DMS153 (cell line): ENCODE measurements at regions not wholly inside any gene's neighbourhood (a gene's known extent, or its start where the extent isn't known, plus 50 kb on each side); places are given as distances from the start of the nearest gene placed in this dataset.
A peak's percentile ranks its signal among the peaks of the same experiment; 100 is the strongest.
"Not testable (repeated sequence)": the region's sequence is repeated elsewhere in the genome, so short reads cannot be mapped to it uniquely, and the experiment has no call there.

Source experiments
- DNase-seq: peaks from one replicate; lab custom pipeline; 2025; lab: John Stamatoyannopoulos, UW

GRCh38 chr6:112651239-112651638 lies 304.1 kb downstream of the RFPL4B start:
- DNase-seq = no peak

DNA sequence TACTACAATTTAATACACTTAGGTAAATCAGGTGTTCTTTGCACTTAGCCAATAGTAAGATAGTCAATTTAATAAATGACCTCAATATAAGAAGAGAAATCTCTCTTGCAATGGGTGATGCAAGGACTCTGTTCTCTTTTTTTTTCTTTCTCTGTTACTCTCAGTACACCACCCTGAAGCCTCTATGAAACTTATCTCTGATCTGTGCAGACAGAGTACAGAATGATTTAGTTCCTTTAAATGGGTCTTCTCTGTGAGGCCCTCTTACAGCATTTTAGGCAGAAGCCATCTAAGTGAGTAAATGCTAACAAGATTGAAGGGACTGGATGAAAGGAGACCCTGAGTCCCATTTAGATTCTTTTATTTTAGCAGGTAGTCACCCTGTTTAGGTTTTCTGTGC lies 312.8 kb downstream of the RFPL4B start:
- DNase-seq = no peak

DNA sequence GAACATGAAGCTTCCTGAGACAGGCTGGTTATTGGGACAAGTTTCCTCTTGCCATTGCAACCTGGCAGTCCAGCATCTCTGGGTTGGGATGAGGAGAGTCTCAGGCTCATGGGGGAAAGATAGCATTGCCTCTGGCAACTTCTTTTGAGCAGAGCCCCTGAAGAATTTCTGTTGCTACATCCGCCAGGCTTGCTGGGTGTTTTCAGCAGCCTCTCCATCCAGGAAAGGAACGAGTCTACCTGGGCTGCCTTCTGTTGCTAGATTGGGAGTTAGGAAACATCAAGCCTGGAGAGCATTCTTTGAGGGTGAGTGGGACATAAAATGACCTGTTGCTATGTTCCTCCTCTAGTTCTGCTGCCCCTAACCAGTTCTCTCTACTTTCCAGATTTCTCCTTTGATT lies 313.5 kb downstream of the RFPL4B start:
- DNase-seq = no peak

DNA sequence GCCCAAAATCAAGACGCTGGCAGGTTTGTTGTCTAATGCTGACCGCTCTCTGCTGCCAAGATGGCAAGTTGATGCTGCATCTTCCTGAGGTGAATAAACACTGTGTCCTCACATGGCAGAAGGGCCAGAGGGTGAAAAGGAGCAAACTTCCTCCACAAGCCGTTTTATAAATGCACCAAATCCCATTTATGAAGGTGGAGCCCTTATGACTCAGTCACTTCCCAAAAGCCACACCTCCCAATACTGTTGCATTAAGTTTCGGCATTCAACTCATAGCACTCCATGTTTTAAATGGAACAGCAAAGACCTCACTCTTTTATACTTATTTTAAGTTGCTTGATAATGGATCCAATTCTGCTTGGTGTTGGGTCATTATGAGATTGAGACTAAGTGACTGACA lies 316.6 kb downstream of the RFPL4B start:
- no peak for DNase-seq

DNA sequence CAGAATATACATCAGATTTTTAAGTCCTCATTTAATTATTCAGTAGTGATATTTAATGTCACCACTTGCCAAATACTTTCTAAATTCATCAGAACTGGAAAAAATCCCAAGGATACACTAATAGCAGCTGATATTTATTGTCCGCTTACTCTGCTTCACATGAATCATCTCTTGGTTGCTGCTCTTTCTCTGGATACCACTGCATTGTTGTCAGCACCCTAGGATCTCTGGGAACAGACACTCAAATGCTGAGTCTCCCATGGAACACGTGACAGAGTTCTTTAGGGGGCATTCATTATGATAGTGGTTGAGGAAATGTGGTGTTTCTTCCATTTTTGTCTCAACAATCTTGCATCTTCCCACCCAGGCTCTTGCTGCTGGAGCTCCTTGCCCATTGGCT lies 318.0 kb downstream of the RFPL4B start:
- DNase-seq = no peak

DNA sequence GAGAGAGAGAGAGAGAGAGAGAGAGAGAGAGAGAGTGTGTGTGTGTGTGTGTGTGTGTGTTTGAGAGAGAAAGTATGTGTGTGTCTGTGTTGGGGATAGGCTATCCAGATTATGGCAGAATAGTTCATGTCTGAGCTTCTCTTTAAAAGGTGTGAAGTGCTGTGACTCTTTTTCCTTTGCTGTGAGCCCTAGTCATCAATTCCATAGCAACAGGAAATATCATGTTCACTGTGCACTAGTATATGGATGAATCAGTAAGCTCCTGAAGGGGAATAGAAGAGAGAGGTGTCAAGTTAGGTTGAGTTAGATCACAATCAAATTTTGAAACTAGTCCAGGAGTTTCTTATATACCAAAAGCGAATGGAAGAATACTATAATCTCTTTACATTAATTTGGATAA lies 318.7 kb downstream of the RFPL4B start:
- no peak for DNase-seq

GRCh38 chr6:112667427-112667826 lies 320.3 kb downstream of the RFPL4B start:
- no peak for DNase-seq

- DNase-seq = no peak
Observed at GRCh38 chr6:112680091-112680490, 333.0 kb downstream of the RFPL4B start.

- DNase-seq = no peak
Observed at GRCh38 chr6:112682071-112682470, 334.9 kb downstream of the RFPL4B start.

DNA sequence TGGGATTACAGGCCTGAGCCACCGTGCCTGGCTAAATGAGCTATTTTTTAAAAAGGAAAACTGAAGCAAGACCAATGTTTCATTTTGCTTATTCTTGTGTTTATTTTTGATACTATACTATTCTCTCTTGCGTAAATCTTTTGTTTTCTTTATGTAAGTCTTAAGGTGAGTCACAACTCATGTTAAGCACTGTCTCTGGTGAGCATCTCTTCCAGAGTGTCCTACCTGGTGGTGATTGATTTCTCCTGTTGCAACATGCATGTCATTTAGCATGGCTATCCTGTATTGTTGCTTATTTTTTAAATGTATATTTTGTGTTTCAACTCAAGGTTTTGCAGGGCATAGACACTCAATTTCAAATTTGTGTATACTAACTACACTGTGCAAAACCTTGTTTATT lies 336.0 kb downstream of the RFPL4B start:
- DNase-seq = no peak

DNA sequence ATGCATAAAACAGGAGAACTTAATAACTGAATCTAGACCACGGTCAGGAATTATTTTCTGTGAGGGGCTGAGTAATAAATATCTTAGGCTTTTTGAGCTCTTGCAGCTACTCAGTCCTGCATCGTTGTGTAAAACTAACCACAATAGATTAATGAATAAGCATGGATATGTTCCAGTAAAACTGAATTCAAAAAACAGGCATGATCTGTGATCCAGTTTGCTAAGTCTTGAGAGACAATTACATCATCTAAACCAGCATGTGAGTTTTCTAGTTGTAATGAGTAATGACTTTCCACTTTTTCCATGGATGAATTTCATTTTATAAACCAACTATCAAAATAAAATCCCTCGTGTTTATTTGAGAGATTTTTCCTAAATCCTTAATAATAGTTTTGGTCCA lies 336.8 kb downstream of the RFPL4B start:
- no peak for DNase-seq

- not testable (repeated sequence) for DNase-seq
Observed at GRCh38 chr6:112685521-112686220, 338.5 kb downstream of the RFPL4B start.

GRCh38 chr6:112688487-112689165 lies 341.5 kb downstream of the RFPL4B start:
- not testable (repeated sequence) for DNase-seq

DNA sequence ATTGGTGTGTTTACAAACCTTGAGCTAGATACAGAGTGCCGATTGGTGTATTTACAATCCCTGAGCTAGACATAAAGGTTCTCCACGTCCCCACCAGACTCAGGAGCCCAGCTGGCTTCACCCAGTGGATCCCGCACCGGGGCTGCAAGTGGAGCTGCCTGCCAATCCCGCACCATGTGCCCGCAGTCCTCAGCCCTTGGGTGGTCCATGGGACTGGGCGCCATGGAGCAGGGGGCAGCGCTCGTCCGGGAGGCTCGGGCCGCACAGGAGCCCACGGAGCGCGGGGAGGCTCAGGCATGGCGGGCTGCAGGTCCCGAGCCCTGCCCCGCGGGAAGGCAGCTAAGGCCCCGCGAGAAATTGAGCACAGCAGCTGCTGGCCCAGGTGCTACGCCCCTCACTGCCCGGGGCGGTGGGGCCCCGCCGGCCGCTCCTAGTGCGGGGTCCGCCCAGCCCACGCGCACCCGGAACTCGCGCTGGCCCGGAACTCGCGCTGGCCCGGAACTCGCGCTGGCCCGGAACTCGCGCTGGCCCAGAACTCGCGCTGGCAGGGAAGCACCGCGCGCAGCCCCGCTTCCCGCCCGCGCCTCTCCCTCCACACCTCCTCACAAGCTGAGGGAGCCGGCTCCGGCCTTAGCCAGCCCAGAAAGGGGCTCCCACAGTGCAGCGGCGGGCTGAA lies 342.2 kb downstream of the RFPL4B start:
- not testable (repeated sequence) for DNase-seq

DNA sequence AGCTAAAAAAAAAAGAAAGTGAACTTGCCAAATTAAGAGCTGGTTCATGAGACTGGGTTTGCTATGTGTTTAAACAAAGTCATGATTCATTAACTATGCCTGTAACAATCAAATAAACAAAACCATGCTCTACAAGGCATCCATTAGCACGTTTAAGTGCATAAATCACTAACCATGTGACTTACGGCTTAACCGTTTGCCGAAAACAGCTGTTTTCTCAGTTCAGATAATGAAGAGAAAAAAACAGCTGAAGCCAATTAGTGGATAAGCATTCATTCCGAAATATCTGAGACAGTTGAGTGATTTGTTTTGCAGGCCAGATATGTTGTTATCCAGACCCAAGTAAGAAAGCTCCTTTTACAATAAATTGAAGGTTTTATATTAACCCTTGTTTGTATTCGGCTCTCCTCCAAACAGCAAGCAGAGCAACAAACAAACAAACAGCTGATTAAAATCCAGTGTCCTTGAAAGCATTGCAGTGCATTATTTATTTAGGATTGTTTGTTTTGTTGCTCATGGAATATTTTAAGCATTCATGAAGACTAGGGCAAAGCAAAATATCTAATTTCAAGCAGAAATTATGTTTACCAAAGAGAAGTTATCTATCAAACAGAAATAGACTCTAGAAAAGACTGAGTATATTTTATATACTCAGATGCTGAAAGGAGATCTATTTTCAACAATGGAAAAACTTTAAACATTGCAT lies 343.5 kb downstream of the RFPL4B start:
- no peak for DNase-seq

DNA sequence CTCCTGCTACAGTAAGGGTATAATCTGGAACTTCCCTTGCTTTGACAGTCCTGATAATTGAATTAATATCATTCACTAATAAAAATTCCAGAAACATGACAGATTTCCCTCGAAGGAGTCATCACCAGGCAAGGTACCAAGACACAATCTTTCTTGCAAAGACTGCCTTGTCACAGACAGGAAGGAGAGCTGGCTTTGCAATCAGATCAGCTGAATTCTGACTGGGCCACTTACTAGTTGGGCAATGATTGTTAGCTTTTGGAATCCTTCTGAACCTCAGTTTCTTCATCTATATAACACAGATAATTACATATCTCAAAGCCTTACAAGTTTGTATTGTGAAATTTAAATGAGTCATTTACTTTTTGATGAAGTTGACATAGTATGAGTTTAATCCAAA lies 344.2 kb downstream of the RFPL4B start:
- DNase-seq = no peak

- peak; percentile 74 for DNase-seq
Observed at GRCh38 chr6:112695001-112695400, 347.9 kb downstream of the RFPL4B start.

- no peak for DNase-seq
Observed at GRCh38 chr6:112697265-112697664, 350.1 kb downstream of the RFPL4B start.

DNA sequence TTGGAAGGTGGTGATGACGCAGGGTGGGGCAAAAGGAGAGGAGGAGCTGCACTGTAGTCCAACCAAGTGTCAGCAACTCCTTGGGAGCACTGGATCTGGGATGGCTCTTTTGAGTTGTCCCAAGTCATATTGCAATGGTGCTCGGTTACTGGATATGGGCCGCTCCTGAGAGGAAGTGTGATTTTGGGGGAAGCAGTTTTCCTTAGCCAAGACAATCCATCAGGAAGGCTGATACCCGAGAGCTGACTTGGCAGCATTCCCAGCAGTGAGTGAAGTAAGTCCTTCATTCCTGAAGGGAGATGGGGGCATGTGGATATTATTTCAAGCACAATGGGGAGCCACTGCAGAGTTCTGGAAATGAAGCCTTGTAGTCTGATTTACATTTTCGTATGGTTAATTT lies 354.1 kb downstream of the RFPL4B start:
- no peak for DNase-seq

DNA sequence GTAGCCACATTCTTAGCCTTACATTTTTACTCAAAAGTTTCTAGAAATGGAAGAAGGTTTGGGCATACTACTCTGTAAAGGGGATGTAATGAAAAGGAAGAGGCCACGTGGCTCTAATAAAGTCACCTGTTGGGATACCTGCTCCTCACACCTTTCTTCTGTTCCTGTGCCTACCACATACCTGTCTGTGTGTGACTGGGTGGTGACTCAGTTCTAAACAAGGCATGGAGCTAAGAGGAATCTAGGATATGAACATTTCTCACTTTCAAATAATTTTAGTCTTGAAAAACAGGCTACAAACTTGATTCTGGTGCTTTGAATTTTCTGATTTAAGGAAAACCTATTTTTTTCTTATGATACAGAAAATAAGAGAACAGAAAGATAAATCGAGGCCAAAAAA lies 363.6 kb downstream of the RFPL4B start:
- DNase-seq = no peak

DNA sequence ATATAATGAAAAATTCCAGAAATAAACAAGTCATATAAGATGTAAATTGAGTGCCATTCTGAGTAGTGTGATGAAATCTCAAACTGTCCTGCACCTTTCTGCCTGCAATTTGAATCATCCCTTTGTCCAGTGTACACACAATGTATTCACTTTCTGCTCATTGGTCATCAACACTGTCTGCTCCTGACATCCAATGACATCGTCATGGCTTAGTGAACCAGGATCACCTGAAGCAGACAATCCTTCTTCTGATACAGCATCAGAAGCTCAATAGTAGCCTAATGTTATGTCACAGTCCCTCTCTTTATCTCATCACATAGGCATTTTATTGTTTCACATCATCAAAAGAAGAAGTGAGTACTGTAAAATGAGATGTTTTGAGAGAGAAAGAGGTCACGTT lies 366.3 kb downstream of the RFPL4B start:
- DNase-seq = no peak

DNA sequence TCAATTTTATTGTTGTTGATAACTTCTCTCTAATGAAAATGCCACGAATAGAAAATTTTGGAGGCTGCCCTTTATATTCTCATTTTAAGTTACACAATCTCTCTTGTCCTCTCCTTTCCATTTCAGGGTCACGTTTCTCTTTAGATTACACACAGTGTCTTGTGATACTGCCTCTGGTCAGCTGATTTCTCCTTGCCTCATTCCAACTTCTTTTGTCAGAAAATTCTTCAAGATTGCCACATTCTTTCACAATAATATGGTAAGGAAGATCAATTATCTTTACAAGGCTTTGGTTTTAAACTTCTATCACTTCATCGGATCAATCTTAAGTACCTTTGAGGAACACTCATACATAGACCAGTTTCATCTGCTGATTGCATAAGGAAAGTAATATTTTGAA lies 370.3 kb downstream of the RFPL4B start:
- no peak for DNase-seq

- no peak for DNase-seq
Observed at GRCh38 chr6:112717856-112718255, 370.7 kb downstream of the RFPL4B start.
